Progenitor cell of endocrine pancreas (in vitro differentiated cells): ENCODE measurements at regions not wholly inside any gene's neighbourhood (a gene's known extent, or its start where the extent isn't known, plus 50 kb on each side); places are given as distances from the start of the nearest gene placed in this dataset.

Source experiments
- DNase-seq: peaks from one replicate; pipeline ENCODE4 v3.0.0; 2021; ENCODE audit warnings: low spot score; ENCODE audit not compliant: unreplicated experiment
- H3K27ac Mint-ChIP-seq: 2 replicates; pipeline ENCODE4 v1.8.0; 2021; ENCODE audit warnings: mild to moderate bottlenecking, moderate library complexity, mixed read lengths
- H3K27me3 Mint-ChIP-seq: 2 replicates; pipeline ENCODE4 v1.8.0; 2021; ENCODE audit warnings: mixed read lengths
- H3K36me3 Mint-ChIP-seq: 2 replicates; pipeline ENCODE4 v1.8.0; 2022; ENCODE audit warnings: mixed read lengths; ENCODE audit not compliant: insufficient read depth
- H3K4me1 Mint-ChIP-seq: 2 replicates; pipeline ENCODE4 v1.8.0; 2021; ENCODE audit warnings: low read depth, mixed read lengths
- H3K4me3 Mint-ChIP-seq: 2 replicates; pipeline ENCODE4 v1.8.0; 2021; ENCODE audit warnings: low read depth, mild to moderate bottlenecking, moderate library complexity, mixed read lengths
- H3K9me3 Mint-ChIP-seq: 2 replicates; pipeline ENCODE4 v1.8.0; 2021; ENCODE audit warnings: low read depth, mixed read lengths
- CTCF ChIP-seq: fragments of 200-600 bp; sonication (generic); IDR thresholded peaks from one replicate; pipeline ENCODE4 v1.5.0; 2021; ENCODE audit warnings: antibody characterized with exemption, mild to moderate bottlenecking; ENCODE audit not compliant: unreplicated experiment

GRCh38 chr5:155838394-155838793, 488.6 kb upstream of the SGCD start:
- Mint-ChIP-seq H3K9me3 (no peaks in the 10 kb centered on the region), H3K36me3 (no peaks in the 10 kb centered on the region), H3K4me3 (no peak overlapping the region), H3K4me1 (peaks cover 4% of the 10 kb centered on the region), H3K27me3 (no peaks in the 10 kb centered on the region), H3K27ac (no peak overlapping the region)
- no peak for TF ChIP-seq CTCF
- DNase-seq: no peak

GRCh38 chr5:155839251-155840037, 487.5 kb upstream of the SGCD start:
- no peak for TF ChIP-seq CTCF
- Mint-ChIP-seq H3K27me3 (no peaks in the 10 kb centered on the region), H3K4me3 (no peak overlapping the region), H3K36me3 (no peaks in the 10 kb centered on the region), H3K9me3 (no peaks in the 10 kb centered on the region), H3K27ac (peak overlapping the region; percentile 65), H3K4me1 (peaks cover 4% of the 10 kb centered on the region)
- DNase-seq: no peak

GRCh38 chr5:155844542-155844941, 482.4 kb upstream of the SGCD start:
- H3K4me1 Mint-ChIP-seq: no peaks in the 10 kb centered on the region
- no peak for DNase-seq
- no peaks in the 10 kb centered on the region for H3K27me3 Mint-ChIP-seq
- H3K27ac Mint-ChIP-seq: no peak overlapping the region
- H3K9me3 Mint-ChIP-seq: no peaks in the 10 kb centered on the region
- H3K36me3 Mint-ChIP-seq: no peaks in the 10 kb centered on the region
- H3K4me3 Mint-ChIP-seq: no peak overlapping the region
- TF ChIP-seq CTCF: no peak

- Mint-ChIP-seq H3K36me3 (no peaks in the 10 kb centered on the region), H3K4me1 (peaks cover 8% of the 10 kb centered on the region), H3K27me3 (peaks cover 2% of the 10 kb centered on the region), H3K9me3 (no peaks in the 10 kb centered on the region), H3K27ac (no peak overlapping the region), H3K4me3 (no peak overlapping the region)
- no peak for TF ChIP-seq CTCF
- DNase-seq: no peak
Measured at GRCh38 chr5:155850370-155850769, 476.6 kb upstream of the SGCD start.

GRCh38 chr5:155866971-155867370, 460.0 kb upstream of the SGCD start:
- DNase-seq: no peak
- Mint-ChIP-seq H3K36me3 (no peaks in the 10 kb centered on the region), H3K27ac (no peak overlapping the region), H3K4me3 (no peak overlapping the region), H3K4me1 (peaks cover 6% of the 10 kb centered on the region), H3K27me3 (peaks cover 20% of the 10 kb centered on the region), H3K9me3 (no peaks in the 10 kb centered on the region)
- no peak for TF ChIP-seq CTCF
